ENCODE measurements at regions not wholly inside any gene's neighbourhood (a gene's known extent, or its start where the extent isn't known, plus 50 kb on each side); places are given as distances from the start of the nearest gene placed in this dataset.

- no peak for TF ChIP-seq CTCF (IDR thresholded peaks at IDR 0.05; ENCODE audit: insufficient read depth, low read depth, low read length)
- no peak for TF ChIP-seq EZH2 (IDR thresholded peaks at IDR 0.05; ENCODE audit: insufficient read depth, low read length)
These were observed 121.6 kb upstream of the KL start for GRCh38 chr13:32894589-32895001.
